Occipital lobe (tissue), 1 donor: ENCODE measurements at regions not wholly inside any gene's neighbourhood (a gene's known extent, or its start where the extent isn't known, plus 50 kb on each side); places are given as distances from the start of the nearest gene placed in this dataset.

Source experiments
- DNase-seq: peaks from one replicate; lab custom pipeline; 2025; lab: John Stamatoyannopoulos, UW

DNA sequence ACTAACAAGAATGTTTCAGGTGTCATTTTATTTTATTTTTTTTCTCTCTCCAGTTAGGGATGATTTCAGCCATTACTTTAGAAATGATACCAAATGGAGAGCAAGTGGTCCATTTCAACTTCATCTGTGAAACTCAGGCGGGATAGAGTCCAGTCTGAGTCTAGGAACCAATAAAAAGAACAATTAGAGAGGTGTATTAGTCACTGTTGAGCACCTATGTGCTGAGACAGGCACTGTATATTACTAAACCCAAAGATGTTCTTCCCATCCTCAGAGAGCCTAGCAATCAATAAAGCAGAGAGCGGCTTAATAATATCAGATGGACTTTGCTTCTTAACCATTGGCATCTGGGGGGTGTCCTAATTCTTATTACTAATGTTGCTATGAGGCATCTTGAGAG is 410.3 kb upstream of the SLC24A2 start:
- DNase-seq: no peak

DNA sequence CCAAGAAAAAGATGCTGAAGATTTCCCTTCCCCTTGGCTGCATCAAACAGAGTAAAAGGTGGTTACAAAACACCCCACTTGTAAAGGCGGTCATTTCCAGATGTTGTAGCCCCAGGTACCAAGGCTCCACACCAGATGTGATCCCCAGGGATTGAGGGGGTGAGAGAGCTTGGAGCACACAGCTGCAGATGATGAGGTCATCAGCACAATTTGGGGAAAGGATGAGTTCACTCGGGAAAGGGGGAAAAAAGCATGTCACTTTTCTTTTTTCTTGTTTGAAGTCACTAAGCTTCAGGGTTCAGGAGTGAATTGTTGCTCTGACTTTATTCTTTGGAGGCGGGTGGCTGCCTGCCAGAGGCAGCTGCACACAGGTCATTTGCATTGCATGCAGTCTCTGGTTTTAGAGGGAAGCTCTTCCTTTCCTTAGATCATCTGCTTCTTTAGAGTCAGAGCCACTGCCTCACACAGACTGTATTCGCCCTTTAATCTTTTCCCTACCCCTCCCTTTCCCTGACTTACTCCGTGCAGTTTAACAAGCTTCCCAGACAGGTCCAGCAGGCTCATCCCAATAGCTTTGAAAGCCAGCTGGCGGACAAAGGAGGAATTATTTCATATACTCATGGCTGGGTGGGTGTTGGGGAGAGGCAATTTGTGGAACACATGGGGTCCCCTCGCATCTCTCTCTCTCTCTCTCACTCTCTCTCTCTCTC is 409.3 kb upstream of the SLC24A2 start:
- no peak for DNase-seq

DNA sequence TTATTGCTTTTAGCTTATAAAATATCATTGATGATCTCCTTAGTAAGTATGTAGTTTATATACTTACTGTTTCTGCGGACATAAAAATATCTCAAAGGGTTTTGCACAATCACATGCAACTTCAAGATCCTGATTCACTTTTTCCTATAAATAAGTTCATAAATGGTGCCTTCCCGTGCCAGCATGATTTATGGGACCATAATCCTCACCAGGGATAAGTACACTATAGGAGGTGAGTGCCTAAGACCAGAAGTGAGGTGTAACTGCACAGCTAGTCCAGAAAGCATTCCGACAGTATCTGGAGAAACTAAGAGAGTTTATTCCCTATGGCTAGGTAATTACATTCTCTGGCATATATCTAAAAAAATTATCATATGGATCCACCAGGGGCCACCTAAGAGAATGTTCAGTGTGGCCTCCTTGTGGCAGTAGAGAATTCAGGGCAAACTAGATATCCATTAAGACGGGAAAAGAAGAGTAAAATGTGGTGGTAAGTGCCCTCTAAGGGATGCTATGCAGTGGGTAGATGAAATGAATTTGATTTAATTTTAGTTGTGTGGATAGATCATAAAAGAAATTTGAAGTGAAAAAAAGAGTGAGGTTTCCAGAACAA is 402.5 kb upstream of the SLC24A2 start:
- no peak for DNase-seq

- DNase-seq: no peak
Observed at GRCh38 chr9:20189871-20190270, 401.0 kb upstream of the SLC24A2 start.

GRCh38 chr9:20188616-20189369 is 400.0 kb upstream of the SLC24A2 start:
- no peak for DNase-seq

- no peak for DNase-seq
Observed at GRCh38 chr9:20187318-20187717, 398.5 kb upstream of the SLC24A2 start.

DNA sequence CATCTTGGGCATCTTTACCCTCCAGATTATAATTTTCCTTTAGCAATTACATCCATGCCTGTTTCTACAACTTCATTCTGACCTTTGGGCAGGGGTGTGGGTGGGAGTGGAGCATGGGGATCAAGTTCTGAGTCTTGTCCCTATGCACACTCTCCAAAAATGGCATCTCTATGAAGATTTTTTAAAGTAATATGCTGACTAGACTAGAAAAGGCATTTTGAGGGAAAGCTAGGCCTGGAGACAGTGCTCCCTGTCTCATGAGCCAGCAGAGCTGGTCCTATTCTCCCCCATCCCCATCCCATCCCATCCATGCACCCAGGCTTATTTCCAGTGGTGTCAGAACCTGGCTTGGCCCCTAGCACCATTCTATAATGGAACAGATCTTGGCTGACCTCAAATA is 398.0 kb upstream of the SLC24A2 start:
- no peak for DNase-seq

DNA sequence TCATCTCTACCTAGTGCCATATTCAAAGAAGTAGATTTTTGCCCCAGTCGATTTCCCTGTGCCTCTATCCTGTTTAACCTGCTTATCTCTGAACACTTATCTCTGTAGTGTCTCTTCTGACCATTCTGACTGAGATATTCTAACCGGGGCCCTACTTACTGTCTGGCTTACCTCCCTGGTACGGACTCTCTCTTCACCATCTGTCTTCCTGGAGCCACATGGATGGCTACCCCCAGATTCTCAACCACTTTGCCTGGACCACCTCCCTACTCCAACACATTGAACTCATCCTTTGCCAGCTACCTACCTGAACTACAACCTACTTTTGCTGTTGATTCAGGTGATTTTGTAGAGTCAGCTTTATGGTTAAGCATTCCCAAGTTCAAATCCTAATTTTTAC is 397.4 kb upstream of the SLC24A2 start:
- no peak for DNase-seq

GRCh38 chr9:20184541-20184940 is 395.7 kb upstream of the SLC24A2 start:
- DNase-seq: no peak

DNA sequence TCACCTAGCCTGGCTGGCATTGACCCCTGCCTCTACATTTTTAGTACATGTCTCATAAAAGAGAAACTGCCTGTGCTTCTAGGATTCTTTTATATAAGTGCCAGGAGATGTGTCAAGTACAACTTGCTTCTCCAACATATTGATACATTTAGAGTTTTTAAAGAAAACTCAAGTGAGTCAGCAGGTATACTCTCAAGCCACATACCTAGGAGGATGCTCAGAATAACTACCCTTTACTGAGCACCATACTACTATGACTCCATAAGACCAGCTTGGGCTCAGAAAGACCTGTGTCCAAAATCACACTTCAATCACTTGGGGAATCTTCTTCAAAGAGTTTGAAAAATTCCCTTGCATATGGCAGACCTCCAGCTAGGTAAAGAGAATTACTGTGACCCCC is 389.8 kb upstream of the SLC24A2 start:
- no peak for DNase-seq

DNA sequence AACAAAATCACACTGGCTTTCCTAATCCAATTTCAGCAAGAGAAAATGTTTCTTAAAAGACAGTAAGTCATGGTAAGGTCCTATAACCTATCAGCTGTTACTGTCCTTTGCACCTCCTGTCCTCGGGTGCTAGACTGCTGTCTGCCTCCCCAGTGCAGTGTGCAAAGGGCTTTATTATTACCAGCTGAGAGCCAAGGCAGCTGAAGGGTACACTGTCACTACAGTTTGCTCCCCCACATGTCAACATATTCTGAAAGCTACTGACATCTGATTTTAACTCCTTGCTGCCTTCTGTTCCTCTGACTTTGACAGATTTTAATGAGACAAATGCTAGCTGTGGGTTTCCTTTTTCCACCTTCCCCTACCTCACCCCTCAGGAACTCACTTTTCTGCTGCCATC is 389.4 kb upstream of the SLC24A2 start:
- DNase-seq: no peak

GRCh38 chr9:20170122-20170521 is 381.3 kb upstream of the SLC24A2 start:
- no peak for DNase-seq

DNA sequence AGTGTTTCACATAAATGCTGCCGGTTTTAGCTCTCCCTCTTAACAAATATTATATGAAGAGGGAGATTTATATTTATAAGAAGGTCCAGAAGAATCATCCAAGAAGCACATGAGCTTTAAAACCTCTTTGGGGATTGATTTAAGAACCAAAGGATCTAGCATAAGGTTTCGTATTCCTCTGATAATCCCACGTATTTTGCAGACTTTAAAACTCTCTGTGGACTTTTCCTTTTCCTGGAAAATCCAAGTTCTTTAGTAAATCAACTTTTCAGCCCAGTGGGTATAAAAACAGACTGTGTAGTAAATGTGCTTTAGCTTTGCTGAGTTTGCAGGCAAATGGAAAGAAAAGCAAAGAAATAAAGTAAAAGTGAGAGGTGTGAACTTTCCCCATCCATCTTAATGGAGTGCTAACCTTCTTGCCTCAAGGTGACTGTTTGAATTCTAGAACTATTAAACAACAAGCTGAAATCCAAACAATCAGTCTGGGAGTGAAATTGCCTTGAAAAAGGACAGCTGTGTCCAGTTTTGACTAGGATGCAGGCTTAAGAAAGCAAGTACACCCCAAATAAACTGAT is 363.4 kb upstream of the SLC24A2 start:
- DNase-seq: no peak

GRCh38 chr9:20148416-20148815 is 359.6 kb upstream of the SLC24A2 start:
- no peak for DNase-seq

- no peak for DNase-seq
Observed at GRCh38 chr9:20144197-20144596, 355.4 kb upstream of the SLC24A2 start.

DNA sequence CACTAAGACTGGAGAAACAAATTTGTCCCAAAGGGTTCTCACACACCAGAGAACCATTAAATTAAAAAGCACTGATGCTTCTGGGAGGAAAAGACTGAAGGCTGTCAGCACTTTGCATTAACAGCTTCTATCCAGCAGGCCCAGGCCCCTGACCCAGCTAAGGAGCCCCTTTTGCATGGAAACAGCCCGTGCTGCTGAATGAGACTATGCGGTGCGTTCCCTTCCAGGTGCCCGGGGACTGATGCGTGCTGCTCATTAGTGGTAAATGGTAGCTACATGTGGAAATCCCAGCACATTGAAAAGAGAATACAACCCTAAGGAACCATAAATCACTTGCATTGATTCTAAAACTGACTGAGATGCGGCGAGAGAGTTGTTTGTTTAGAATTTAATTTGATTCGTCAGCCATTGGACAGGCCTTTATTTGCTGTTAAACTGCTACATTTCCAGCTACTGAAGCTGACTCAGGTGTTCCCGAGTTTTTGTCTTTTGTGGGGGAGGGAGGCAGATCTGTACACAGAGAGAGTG is 351.0 kb upstream of the SLC24A2 start:
- no peak for DNase-seq

DNA sequence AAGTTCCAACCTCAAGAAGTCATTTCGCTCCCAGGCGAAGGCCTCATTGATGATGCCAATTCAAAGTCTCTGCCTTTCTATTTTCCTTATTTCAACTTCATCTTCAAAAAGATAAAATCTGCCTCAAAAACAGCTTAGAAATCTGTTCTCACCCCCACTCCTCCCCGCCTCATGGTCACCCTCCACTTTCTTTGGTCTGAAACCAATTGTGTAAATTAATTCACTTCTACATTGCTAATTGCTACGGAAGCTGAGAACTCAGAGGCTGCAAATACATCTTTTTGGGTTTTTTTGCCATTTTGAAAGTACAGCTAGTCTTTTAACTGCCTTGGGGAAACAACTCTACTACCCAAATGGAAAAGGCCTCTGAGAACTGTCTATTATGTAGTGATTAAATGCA is 350.0 kb upstream of the SLC24A2 start:
- no peak for DNase-seq

- DNase-seq: no peak
Observed at GRCh38 chr9:20138116-20138515, 349.3 kb upstream of the SLC24A2 start.

DNA sequence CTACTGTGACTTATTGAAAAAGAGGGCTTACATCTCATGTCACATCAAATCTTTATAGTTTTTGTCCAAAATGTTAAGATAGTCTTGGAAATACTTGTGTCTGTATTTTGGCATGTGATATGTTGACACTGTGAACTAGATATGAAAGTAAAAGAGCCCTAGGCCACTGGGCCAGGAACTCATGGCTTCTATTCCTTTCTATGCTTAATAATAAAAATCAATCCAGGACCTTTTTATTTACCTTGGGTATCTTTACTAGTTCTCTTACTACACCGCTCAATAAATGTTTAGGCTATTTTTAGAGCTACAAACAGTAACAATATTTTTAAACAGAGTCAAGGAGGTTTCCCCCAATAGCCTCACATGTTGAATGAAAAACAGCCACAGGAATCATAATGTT is 348.6 kb upstream of the SLC24A2 start:
- DNase-seq: no peak

DNA sequence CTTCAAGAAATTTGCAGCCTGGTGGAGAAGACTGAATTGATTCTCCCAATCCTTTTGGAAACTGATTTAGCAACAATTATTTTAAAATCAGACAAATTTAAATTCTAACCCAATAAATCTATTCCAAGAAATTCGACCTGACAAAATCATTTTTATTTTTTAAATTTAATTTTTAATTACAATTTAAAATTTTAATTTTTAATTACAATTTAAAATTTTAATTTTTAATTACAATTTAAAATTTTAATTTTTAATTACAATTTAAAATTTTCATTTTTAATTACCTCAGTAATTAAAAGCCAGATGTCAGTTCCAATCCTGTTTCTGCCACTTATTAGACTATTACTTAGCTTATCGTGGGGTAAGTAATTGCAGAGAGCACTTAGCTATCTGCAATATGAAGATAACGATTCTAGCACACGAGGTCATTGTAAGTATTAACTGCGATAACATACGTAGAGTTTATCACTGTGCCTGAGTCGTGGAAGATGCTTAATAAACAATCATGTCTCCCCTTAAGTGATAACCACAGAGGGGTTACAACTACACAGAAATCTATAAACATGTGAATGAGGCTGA is 346.4 kb upstream of the SLC24A2 start:
- DNase-seq: no peak

- no peak for DNase-seq
Observed at GRCh38 chr9:20125727-20126126, 336.9 kb upstream of the SLC24A2 start.

GRCh38 chr9:20119566-20119965 is 330.7 kb upstream of the SLC24A2 start:
- no peak for DNase-seq
